ENCODE measurements at regions not wholly inside any gene's neighbourhood (a gene's known extent, or its start where the extent isn't known, plus 50 kb on each side); places are given as distances from the start of the nearest gene placed in this dataset.

DNA sequence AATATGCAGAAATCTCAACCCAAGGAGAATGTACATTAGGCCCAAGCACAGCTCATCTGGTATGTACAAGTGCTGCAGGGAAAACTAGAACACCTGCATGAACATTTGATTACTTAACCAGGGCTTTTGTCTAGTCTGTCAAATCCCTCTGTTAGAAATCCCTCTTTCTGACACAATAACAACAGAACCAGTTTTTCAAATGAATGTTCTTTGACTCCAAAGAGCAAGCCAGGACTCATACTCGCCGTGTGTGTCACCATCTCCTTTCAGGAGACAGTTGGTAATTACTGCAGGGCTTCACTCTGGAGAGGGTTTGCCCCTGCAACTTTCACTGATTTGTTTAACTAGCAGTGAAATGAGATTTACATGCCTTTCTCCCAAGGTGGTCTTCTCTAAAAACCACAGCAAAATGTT is 143.0 kb upstream of the FAM241A start:
- no peak for DNase-seq (ENCODE audit: low spot score in 2 of 2)
- Histone ChIP-seq H3K27ac (no peak overlapping the region), H3K4me1 (peaks cover 4% of the 10 kb centered on the region), H3K9me3 (no peaks in the 10 kb centered on the region), H3K27me3 (no peaks in the 10 kb centered on the region), H3K36me3 (no peaks in the 10 kb centered on the region), H3K4me3 (no peak overlapping the region)
- no peak for TF ChIP-seq POLR2A (IDR thresholded peaks at IDR 0.05)
- TF ChIP-seq EP300 (IDR thresholded peaks at IDR 0.05), result no peak
- TF ChIP-seq CTCF (IDR thresholded peaks at IDR 0.05), result no peak
- TF ChIP-seq POLR2AphosphoS5 (IDR thresholded peaks at IDR 0.05), result no peak
- whole genome bisulfite sequencing, result 52% methylated on average over 2 of the region's 2 CpGs

- Histone ChIP-seq H3K36me3 (no peaks in the 10 kb centered on the region), H3K27me3 (no peaks in the 10 kb centered on the region), H3K27ac (no peak overlapping the region), H3K9me3 (no peaks in the 10 kb centered on the region), H3K4me3 (no peak overlapping the region), H3K4me1 (peaks cover 4% of the 10 kb centered on the region)
- TF ChIP-seq EP300 (IDR thresholded peaks at IDR 0.05), result no peak
- no peak for TF ChIP-seq POLR2AphosphoS5 (IDR thresholded peaks at IDR 0.05)
- no peak for TF ChIP-seq CTCF (IDR thresholded peaks at IDR 0.05)
- TF ChIP-seq POLR2A (IDR thresholded peaks at IDR 0.05), result no peak
- no peak for DNase-seq (ENCODE audit: low spot score in 2 of 2)
- 86% methylated on average over 2 of the region's 2 CpGs for WGBS
Measured at GRCh38 chr4:112003231-112003907, 141.9 kb upstream of the FAM241A start.

DNA sequence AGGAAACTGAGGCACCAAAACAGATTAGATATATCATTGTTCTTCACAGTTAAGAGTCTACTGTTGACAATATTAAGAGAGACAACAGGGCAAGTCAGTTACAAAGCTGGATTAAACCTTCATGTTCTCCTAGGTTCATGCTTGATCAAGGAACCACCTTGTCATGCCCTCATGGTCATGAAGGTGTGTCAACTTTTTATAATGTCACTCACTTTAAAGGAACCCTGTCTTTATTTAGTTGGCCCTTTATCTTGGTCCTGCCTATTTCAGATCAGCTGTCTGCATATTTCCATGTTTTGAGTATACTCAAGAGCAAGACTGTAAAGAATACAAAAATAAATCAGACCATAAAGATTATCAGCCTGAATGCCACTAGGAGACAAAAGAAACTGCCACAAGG is 140.2 kb upstream of the FAM241A start:
- Histone ChIP-seq H3K27ac (no peak overlapping the region), H3K4me3 (no peak overlapping the region), H3K9me3 (no peaks in the 10 kb centered on the region), H3K36me3 (no peaks in the 10 kb centered on the region), H3K4me1 (peaks cover 4% of the 10 kb centered on the region), H3K27me3 (no peaks in the 10 kb centered on the region)
- TF ChIP-seq EP300 (IDR thresholded peaks at IDR 0.05) (no peak), POLR2AphosphoS5 (IDR thresholded peaks at IDR 0.05) (no peak), CTCF (IDR thresholded peaks at IDR 0.05) (no peak)
- DNase-seq (ENCODE audit: low spot score in 2 of 2), result no peak

DNA sequence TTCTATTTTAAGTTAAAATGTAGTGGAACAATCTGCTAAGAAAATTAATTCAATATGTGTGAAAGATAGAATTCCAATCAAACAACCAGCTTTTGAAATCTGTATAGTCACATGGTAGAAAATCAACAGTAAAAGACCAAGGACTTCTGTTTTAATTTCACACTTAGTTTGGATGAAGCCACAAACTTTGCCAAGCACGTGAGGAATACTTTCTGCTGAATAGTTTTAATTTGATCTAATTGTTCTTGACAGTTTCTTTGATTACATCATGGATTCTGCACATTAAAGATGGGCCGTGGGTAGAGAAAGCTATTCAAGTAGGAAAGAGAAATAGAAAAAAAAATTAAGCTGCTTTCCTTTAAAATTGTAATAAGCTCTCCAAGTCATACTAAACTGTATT is 137.9 kb upstream of the FAM241A start:
- no peak overlapping the region for H3K4me3 ChIP-seq
- no peaks in the 10 kb centered on the region for H3K27me3 ChIP-seq
- DNase-seq (ENCODE audit: low spot score in 2 of 2), result no peak
- H3K36me3 ChIP-seq, result no peaks in the 10 kb centered on the region
- no peaks in the 10 kb centered on the region for H3K4me1 ChIP-seq
- H3K9me3 ChIP-seq, result no peaks in the 10 kb centered on the region
- TF ChIP-seq EP300 (IDR thresholded peaks at IDR 0.05) (no peak), POLR2A (IDR thresholded peaks at IDR 0.05) (no peak), CTCF (IDR thresholded peaks at IDR 0.05) (no peak), POLR2AphosphoS5 (IDR thresholded peaks at IDR 0.05) (no peak)
- WGBS, result 24% methylated on average over 2 of the region's 2 CpGs
- no peak overlapping the region for H3K27ac ChIP-seq

DNA sequence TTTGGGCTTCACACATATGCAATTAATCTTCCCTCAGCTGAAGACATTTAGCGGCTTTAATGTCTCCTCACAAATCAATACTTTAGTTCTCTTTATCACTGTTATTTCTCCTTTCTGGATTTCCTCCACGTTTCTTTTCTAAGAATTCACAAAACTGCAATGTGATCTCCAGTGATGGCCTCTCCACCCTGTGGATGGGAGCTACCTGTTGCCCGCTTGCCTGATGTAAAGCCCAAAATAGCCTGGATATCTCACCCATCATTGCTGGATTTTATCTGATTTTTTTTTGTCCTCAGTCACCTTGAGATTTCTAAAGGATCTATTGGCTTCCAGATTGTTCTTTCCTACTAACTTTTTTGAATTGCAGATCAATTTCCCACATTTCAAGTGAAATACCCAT is 129.3 kb upstream of the FAM241A start:
- no peak overlapping the region for H3K27ac ChIP-seq
- no peaks in the 10 kb centered on the region for H3K27me3 ChIP-seq
- no peaks in the 10 kb centered on the region for H3K9me3 ChIP-seq
- TF ChIP-seq POLR2AphosphoS5 (IDR thresholded peaks at IDR 0.05), result no peak
- TF ChIP-seq CTCF (IDR thresholded peaks at IDR 0.05), result no peak
- no peak for TF ChIP-seq EP300 (IDR thresholded peaks at IDR 0.05)
- no peak for TF ChIP-seq POLR2A (IDR thresholded peaks at IDR 0.05)
- no peak overlapping the region for H3K4me3 ChIP-seq
- H3K4me1 ChIP-seq, result no peaks in the 10 kb centered on the region
- DNase-seq (ENCODE audit: low spot score in 2 of 2), result no peak
- 75% methylated on average over 3 of the region's 3 CpGs for WGBS
- no peaks in the 10 kb centered on the region for H3K36me3 ChIP-seq

All from suprapubic skin (tissue), 4 donors.